H1 (cell line): ENCODE measurements at regions not wholly inside any gene's neighbourhood (a gene's known extent, or its start where the extent isn't known, plus 50 kb on each side); places are given as distances from the start of the nearest gene placed in this dataset.

Experiments used
- CTCF ChIA-PET: fragments of 300-600 bp; sonication (Branson Sonifier 250); formaldehyde crosslinking; loops from one replicate; lab custom pipeline; 2021; ENCODE audit not compliant: partially characterized antibody; lab: Charles Lee
- POLR2A ChIA-PET: fragments of 300-600 bp; sonication (Branson Sonifier 250); formaldehyde crosslinking; loops from one replicate; lab custom pipeline; 2021; ENCODE audit warnings: inconsistent platforms; ENCODE audit not compliant: partially characterized antibody; lab: Charles Lee
- DNase-seq, 2 experiments: peaks; one replicate each; pipeline versions ENCODE4 v3.0.0 to v3.0.0-alpha.2; 2010 to 2022; ENCODE audit warnings: low spot score in 2 of 2, low read depth in 1 of 2, mixed read lengths in 1 of 2
- FAIRE-seq: peaks from 2 replicates; lab custom pipeline; 2011; peaks lifted over from hg19 to GRCh38; lab: Jason Lieb, UNC
- H2AFZ ChIP-seq: 2 replicates; pipeline ENCODE4 v1.8.1; 2012; ENCODE audit warnings: low read length, inconsistent platforms
- H2AK5ac ChIP-seq: 2 replicates; pipeline ENCODE4 v1.6.1; 2013; ENCODE audit warnings: low read depth, low read length
- H2BK120ac ChIP-seq: replicated peaks from 2 replicates; pipeline ENCODE3; 2013; ENCODE audit warnings: low read depth, low read length, inconsistent platforms
- H2BK12ac ChIP-seq: 2 replicates; pipeline ENCODE4 v1.6.1; 2013; ENCODE audit warnings: low read depth, low read length
- H2BK15ac ChIP-seq: 2 replicates; pipeline ENCODE4 v1.6.1; 2013; ENCODE audit warnings: low read length
- H2BK20ac ChIP-seq: 2 replicates; pipeline ENCODE4 v1.6.1; 2013; ENCODE audit warnings: low read length
- H2BK5ac ChIP-seq: 2 replicates; pipeline ENCODE4 v1.6.1; 2013; ENCODE audit warnings: low read depth, low read length
- H3K14ac ChIP-seq: 2 replicates; pipeline ENCODE4 v1.6.1; 2013; ENCODE audit warnings: inconsistent platforms; ENCODE audit not compliant: insufficient read length
- H3K18ac ChIP-seq: 2 replicates; pipeline ENCODE4 v1.6.1; 2013; ENCODE audit warnings: low read length; ENCODE audit errors: extremely low read depth
- H3K23ac ChIP-seq: 2 replicates; pipeline ENCODE4 v1.6.1; 2013; ENCODE audit warnings: inconsistent platforms; ENCODE audit not compliant: insufficient read length
- H3K23me2 ChIP-seq: 2 replicates; pipeline ENCODE4 v1.6.1; 2013; ENCODE audit warnings: low read depth, low read length
- H3K27ac ChIP-seq: 2 replicates; pipeline ENCODE4 v1.6.1; 2011; ENCODE audit warnings: low read depth, low read length, inconsistent platforms
- H3K27me3 ChIP-seq, 4 experiments: replicated peaks in 1 of 4; 1 replicate in 1 of 4; 2 replicates in 3 of 4; pipeline versions ENCODE4 v1.6.1 to v1.8.1; 2011 to 2013; ENCODE audit warnings: low read length in 3 of 4, mild to moderate bottlenecking in 3 of 4, inconsistent platforms in 2 of 4, mixed read lengths in 2 of 4, moderate library complexity in 1 of 4; ENCODE audit not compliant: control insufficient read depth in 3 of 4, insufficient read depth in 3 of 4; ENCODE audit errors: extremely low read depth in 1 of 4
- H3K36me3 ChIP-seq, 4 experiments: 2 replicates each; pipeline versions ENCODE4 v1.6.1 to v1.8.1; 2011 to 2013; ENCODE audit warnings: mild to moderate bottlenecking in 4 of 4, low read length in 3 of 4, moderate library complexity in 2 of 4, control low read depth in 1 of 4, inconsistent platforms in 1 of 4; ENCODE audit not compliant: insufficient read depth in 4 of 4, control insufficient read depth in 2 of 4
- H3K4ac ChIP-seq: replicated peaks from 2 replicates; pipeline ENCODE3; 2013; ENCODE audit warnings: low read length, low read depth, mixed read lengths, inconsistent platforms; ENCODE audit not compliant: insufficient read length
- H3K4me1 ChIP-seq, 4 experiments: replicated peaks in 1 of 4; 1 replicate in 1 of 4; 2 replicates in 3 of 4; pipeline versions ENCODE4 v1.6.1 to v1.8.1; 2011 to 2013; ENCODE audit warnings: low read length in 3 of 4, inconsistent platforms in 2 of 4, mixed read lengths in 1 of 4; ENCODE audit not compliant: insufficient read depth in 4 of 4, control insufficient read depth in 3 of 4
- H3K4me2 ChIP-seq, 2 experiments: 2 replicates each; pipeline versions ENCODE4 v1.6.1 to v1.8.1; 2011 to 2013; ENCODE audit warnings: low read depth in 2 of 2, low read length in 2 of 2, control low read depth in 1 of 2, inconsistent platforms in 1 of 2, mild to moderate bottlenecking in 1 of 2; ENCODE audit not compliant: insufficient read depth in 1 of 2
- H3K4me3 ChIP-seq, 4 experiments: fragments of 200-600, 300-600 bp in 1 of 4; sonication (generic), shearing (Covaris generic), sonication (Bioruptor Twin) in 1 of 4; 2 replicates each; pipeline versions ENCODE4 v1.5.1 to v1.8.1; 2011 to 2016; ENCODE audit warnings: low read length in 4 of 4, low read depth in 3 of 4, control low read depth in 2 of 4, inconsistent platforms in 2 of 4, mild to moderate bottlenecking in 2 of 4, mixed read lengths in 1 of 4, moderate library complexity in 1 of 4; ENCODE audit not compliant: insufficient read depth in 2 of 4; ENCODE audit errors: extremely low read depth in 1 of 4
- H3K56ac ChIP-seq: replicated peaks from 2 replicates; pipeline ENCODE3; 2013; ENCODE audit warnings: low read depth, mild to moderate bottlenecking, mixed read lengths, low read length, inconsistent platforms; ENCODE audit not compliant: insufficient read length
- H3K79me1 ChIP-seq: 2 replicates; pipeline ENCODE4 v1.6.1; 2013; ENCODE audit warnings: low read depth, low read length, control low read depth
- H3K79me2 ChIP-seq, 2 experiments: 2 replicates each; pipeline versions ENCODE4 v1.6.1 to v1.8.1; 2012 to 2013; ENCODE audit warnings: low read length in 2 of 2, mild to moderate bottlenecking in 2 of 2, inconsistent platforms in 1 of 2; ENCODE audit not compliant: insufficient read depth in 2 of 2, control insufficient read depth in 1 of 2
- H3K9ac ChIP-seq, 4 experiments: replicated peaks in 1 of 4; 1 replicate in 1 of 4; 2 replicates in 3 of 4; pipeline versions ENCODE4 v1.6.1 to v1.8.1; 2011 to 2013; ENCODE audit warnings: low read depth in 3 of 4, low read length in 3 of 4, control low read depth in 2 of 4, mild to moderate bottlenecking in 2 of 4, moderate library complexity in 2 of 4, inconsistent platforms in 1 of 4; ENCODE audit errors: extremely low read depth in 1 of 4
- H3K9me3 ChIP-seq, 2 experiments: 2 replicates each; pipeline versions ENCODE4 v1.6.1 to v1.8.1; 2012 to 2013; ENCODE audit warnings: mild to moderate bottlenecking in 2 of 2, moderate library complexity in 2 of 2, control low read depth in 1 of 2, inconsistent platforms in 1 of 2, low read depth in 1 of 2, low read length in 1 of 2, mixed read lengths in 1 of 2; ENCODE audit not compliant: insufficient read depth in 2 of 2
- H4K20me1 ChIP-seq, 2 experiments: replicated peaks in 1 of 2; 2 replicates each; pipeline versions ENCODE3 to v1.8.1; 2011 to 2013; ENCODE audit warnings: inconsistent platforms in 2 of 2, low read length in 2 of 2, mild to moderate bottlenecking in 1 of 2; ENCODE audit not compliant: insufficient read depth in 2 of 2, control insufficient read depth in 1 of 2
- H4K5ac ChIP-seq: 2 replicates; pipeline ENCODE4 v1.6.1; 2013; ENCODE audit warnings: low read length, low read depth, mixed read lengths, inconsistent platforms; ENCODE audit not compliant: insufficient read length
- H4K8ac ChIP-seq: 2 replicates; pipeline ENCODE4 v1.8.0; 2013; ENCODE audit warnings: mild to moderate bottlenecking, moderate library complexity, low read length, inconsistent platforms; ENCODE audit not compliant: insufficient read depth; ENCODE audit errors: extremely low read depth
- H4K91ac ChIP-seq: replicated peaks from 2 replicates; pipeline ENCODE3; 2013; ENCODE audit warnings: low read length, mixed read lengths, inconsistent platforms; ENCODE audit not compliant: insufficient read length
- CBX8 ChIP-seq: fragments of 300-800, 300-1000 bp; sonication (generic); IDR thresholded peaks from 2 replicates; pipeline ENCODE4 v1.7.1; 2016; ENCODE audit warnings: low read depth, low read length, borderline replicate concordance
- WGBS, 2 experiments: shearing (Covaris generic) in 1 of 2; methylation state at CpG; one replicate each; pipeline versions ENCODE4 v1.1.6 to v1.1.7; 2013 to 2015; ENCODE audit warnings: low lambda C conversion rate in 2 of 2, mixed read lengths in 2 of 2, inconsistent platforms in 1 of 2, low coverage in 1 of 2, missing lambda C conversion rate in 1 of 2; ENCODE audit not compliant: insufficient replicate concordance in 2 of 2, insufficient coverage in 1 of 2, insufficient read length in 1 of 2; ENCODE audit errors: extremely low coverage in 1 of 2, missing lambda C conversion rate in 1 of 2; 5-methylcytosine and 5-hydroxymethylcytosine counted together

- no peak overlapping the region for H2BK15ac ChIP-seq
- CTCF ChIA-PET = no interaction called here
Observed at GRCh38 chr21:35525443-35525842, 476.3 kb upstream of the RUNX1 start.

More at GRCh38 chr21:35525443-35525842, 476.3 kb upstream of the RUNX1 start:
- H4K91ac ChIP-seq = no peak overlapping the region
- no peak overlapping the region for H2BK5ac ChIP-seq
- H3K4me3 ChIP-seq = no peak overlapping the region
- no peaks in the 10 kb centered on the region for H3K9me3 ChIP-seq
- H4K5ac ChIP-seq = no peak overlapping the region
- H2BK20ac ChIP-seq = no peak overlapping the region
- H3K14ac ChIP-seq = no peak overlapping the region
- H3K27me3 ChIP-seq = no peaks in the 10 kb centered on the region
- no peaks in the 10 kb centered on the region for H3K23me2 ChIP-seq
- H3K18ac ChIP-seq = no peak overlapping the region
- DNase-seq = no peak
- H3K36me3 ChIP-seq = no peaks in the 10 kb centered on the region
- no peaks in the 10 kb centered on the region for H3K79me1 ChIP-seq
- H3K56ac ChIP-seq = no peak overlapping the region
- no peak overlapping the region for H4K8ac ChIP-seq
- H4K20me1 ChIP-seq = no peaks in the 10 kb centered on the region
- whole genome bisulfite sequencing, 2 experiments = 69% methylated on average over 2 of the region's 2 CpGs; no CpG with 5 or more reads in 1 of the 2 experiments
- POLR2A ChIA-PET = no interaction called here
- no peak overlapping the region for H3K4ac ChIP-seq
- no peak overlapping the region for H3K9ac ChIP-seq
- no peak overlapping the region for H2BK120ac ChIP-seq
- H3K79me2 ChIP-seq = no peaks in the 10 kb centered on the region
- H2BK12ac ChIP-seq = no peak overlapping the region
- H3K4me2 ChIP-seq = no peak overlapping the region
- no peak overlapping the region for H3K23ac ChIP-seq
- H3K4me1 ChIP-seq = peaks cover 0 to 3% (median 1%) of the 10 kb centered on the region in 4 experiments; a peak in 3 of 7 replicates
- no peak overlapping the region for H3K27ac ChIP-seq
- no peak for FAIRE-seq
- H2AFZ ChIP-seq = no peak overlapping the region
- no peak for TF ChIP-seq CBX8
- H2AK5ac ChIP-seq = no peak overlapping the region
